Karpas-422 (cell line): ENCODE measurements at regions not wholly inside any gene's neighbourhood (a gene's known extent, or its start where the extent isn't known, plus 50 kb on each side); places are given as distances from the start of the nearest gene placed in this dataset.
A peak's percentile ranks its signal among the peaks of the same experiment; 100 is the strongest.
"Not testable (repeated sequence)": the region's sequence is repeated elsewhere in the genome, so short reads cannot be mapped to it uniquely, and the experiment has no call there.

Experiments used
- DNase-seq: peaks from one replicate; pipeline ENCODE4 v3.0.0-alpha.2; 2015
- H2AFZ ChIP-seq: fragments of 200-600 bp; sonication (generic); 2 replicates; pipeline ENCODE4 v1.6.1; 2014; ENCODE audit warnings: antibody characterized with exemption, low read length, mixed read lengths
- H3K27ac ChIP-seq: fragments of 200-600 bp; sonication (generic); 2 replicates; pipeline ENCODE4 v1.5.1; 2014; ENCODE audit warnings: mild to moderate bottlenecking, low read length, moderate library complexity
- H3K27me3 ChIP-seq: fragments of 200-600 bp; sonication (generic); 2 replicates; pipeline ENCODE4 v1.6.1; 2014; ENCODE audit warnings: low read length, mixed read lengths
- H3K36me3 ChIP-seq: fragments of 200-600 bp; sonication (generic); 2 replicates; pipeline ENCODE4 v1.6.1; 2014; ENCODE audit warnings: low read length, mixed read lengths; ENCODE audit not compliant: insufficient read depth
- H3K4me1 ChIP-seq: fragments of 200-600 bp; sonication (generic); 2 replicates; pipeline ENCODE4 v1.6.1; 2014; ENCODE audit warnings: mild to moderate bottlenecking, low read length, mixed read lengths
- H3K4me2 ChIP-seq: fragments of 200-600 bp; sonication (generic); 2 replicates; pipeline ENCODE4 v1.6.1; 2014; ENCODE audit warnings: low read length, low read depth, mild to moderate bottlenecking; ENCODE audit not compliant: poor library complexity, severe bottlenecking
- H3K4me3 ChIP-seq: fragments of 200-600 bp; sonication (generic); 2 replicates; pipeline ENCODE4 v1.5.1; 2014; ENCODE audit warnings: mild to moderate bottlenecking, antibody characterized with exemption, low read length, mixed read lengths
- H3K79me2 ChIP-seq: fragments of 200-600 bp; sonication (generic); 2 replicates; pipeline ENCODE4 v1.6.1; 2014; ENCODE audit warnings: mild to moderate bottlenecking, low read length, mixed read lengths
- H3K9ac ChIP-seq: fragments of 200-600 bp; sonication (generic); 2 replicates; pipeline ENCODE4 v1.6.0; 2014; ENCODE audit warnings: low read length
- H3K9me2 ChIP-seq: fragments of 200-600 bp; sonication (generic), shearing (Covaris generic); replicated peaks from 2 replicates; pipeline ENCODE4 v1.6.0; 2014; ENCODE audit warnings: mild to moderate bottlenecking, low read length, moderate library complexity; ENCODE audit not compliant: insufficient read depth
- H3K9me3 ChIP-seq: fragments of 300-700, 200-600 bp; sonication (generic); 2 replicates; pipeline ENCODE4 v1.6.1; 2014; ENCODE audit warnings: low read length, mixed read lengths
- H4K20me1 ChIP-seq: fragments of 200-600 bp; sonication (generic); 2 replicates; pipeline ENCODE4 v1.6.1; 2014; ENCODE audit warnings: mild to moderate bottlenecking, antibody characterized with exemption, low read length, low read depth; ENCODE audit not compliant: insufficient read depth

DNA sequence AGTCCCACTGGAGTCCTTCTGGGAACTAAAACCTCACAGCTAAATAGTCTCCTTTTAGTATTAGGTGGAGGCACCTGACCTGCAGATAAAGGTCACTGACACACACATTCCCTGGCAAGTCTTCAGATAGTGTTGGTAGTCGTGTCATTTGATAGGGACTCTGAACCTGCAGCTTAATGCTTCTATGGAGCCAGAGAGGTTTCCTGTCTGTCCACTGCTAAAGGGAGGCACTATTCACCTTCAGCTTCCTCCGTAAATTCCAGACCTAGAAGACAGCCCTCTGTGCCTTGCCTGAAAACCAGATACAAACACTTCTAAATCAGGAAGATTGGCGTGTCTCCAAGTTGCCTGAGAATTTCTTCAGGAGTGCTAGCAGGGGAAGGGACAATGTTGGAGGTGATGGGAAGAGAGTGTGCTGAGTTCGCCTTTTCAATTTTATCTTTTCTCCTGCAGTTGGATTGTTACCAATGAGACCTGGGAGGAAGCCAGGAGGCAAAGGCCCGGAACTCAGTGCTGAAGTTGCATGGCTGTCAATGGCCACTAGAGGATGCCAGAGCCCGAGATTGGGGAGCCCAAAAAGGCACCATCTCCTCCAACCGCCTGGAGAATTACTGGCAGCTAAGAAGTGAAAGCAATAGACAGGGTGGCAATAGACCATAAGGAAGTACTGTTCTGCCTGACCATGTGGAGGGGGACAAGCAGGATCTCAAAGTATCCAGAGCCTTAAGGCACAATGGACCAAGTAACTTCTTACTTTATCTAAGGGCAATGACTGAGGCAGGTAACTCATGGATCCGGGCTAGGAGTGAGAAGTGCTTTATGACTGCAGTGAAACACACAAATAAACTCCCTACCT is 81.6 kb upstream of the SCAF11 start:
- H3K4me3 ChIP-seq, result peak overlapping the region; percentile 45; the same call in 1 of the 2 replicates
- no peaks in the 10 kb centered on the region for H3K9me3 ChIP-seq
- H3K27me3 ChIP-seq, result no peaks in the 10 kb centered on the region
- peak overlapping the region; percentile 98 for H2AFZ ChIP-seq
- peak; percentile 89 for DNase-seq
- H3K36me3 ChIP-seq, result no peaks in the 10 kb centered on the region
- peak overlapping the region; percentile 63 for H3K4me2 ChIP-seq
- no peaks in the 10 kb centered on the region for H3K79me2 ChIP-seq
- no peak overlapping the region for H3K27ac ChIP-seq
- no peaks in the 10 kb centered on the region for H3K9me2 ChIP-seq
- H3K9ac ChIP-seq, result peak overlapping the region; percentile 32; the same call in 1 of the 2 replicates
- H4K20me1 ChIP-seq, result no peaks in the 10 kb centered on the region
- peaks cover 8% of the 10 kb centered on the region for H3K4me1 ChIP-seq

DNA sequence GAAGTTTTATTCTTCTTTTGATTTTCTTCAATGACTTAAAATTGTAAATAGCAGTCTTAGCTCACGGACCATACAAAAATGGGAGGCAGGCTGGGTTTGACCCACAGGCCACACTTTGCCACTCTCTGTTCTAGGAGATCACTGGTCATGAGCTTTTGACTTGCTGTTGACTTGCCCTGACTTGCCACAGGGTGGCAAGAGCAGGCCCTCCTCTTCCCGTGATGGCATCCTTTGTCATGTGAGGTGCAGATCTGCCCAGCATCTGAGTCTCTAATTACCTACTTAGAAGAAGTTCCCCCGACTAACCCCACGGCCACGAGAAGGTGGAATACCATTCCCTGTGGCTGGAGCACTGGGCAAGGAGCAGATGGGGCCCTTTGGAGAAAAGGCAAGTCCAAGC is 81.0 kb upstream of the SCAF11 start:
- H3K9me3 ChIP-seq, result no peaks in the 10 kb centered on the region

DNA sequence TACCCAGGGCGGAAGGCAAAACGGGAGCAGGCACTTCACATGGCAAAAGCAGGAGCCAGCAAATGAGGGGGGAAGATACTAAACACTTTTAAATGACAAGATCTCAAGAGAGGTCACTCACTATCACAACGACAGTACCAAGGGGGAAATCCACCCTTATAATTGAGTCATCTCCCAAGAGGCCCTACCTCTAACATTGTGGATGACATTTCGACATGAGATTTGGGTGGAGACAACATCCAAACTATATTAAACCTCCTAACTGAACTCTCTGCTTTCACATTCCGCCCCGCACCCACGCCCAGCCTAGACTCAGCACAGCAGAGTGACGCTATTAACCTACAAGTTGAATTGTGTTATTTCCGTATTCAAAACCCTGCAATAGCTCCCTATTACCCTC is 76.7 kb upstream of the SCAF11 start:
- H4K20me1 ChIP-seq, result no peaks in the 10 kb centered on the region
- H3K27ac ChIP-seq, result no peak overlapping the region
- peaks cover 3% of the 10 kb centered on the region; the same call in 1 of the 2 replicates for H3K4me1 ChIP-seq
- no peak overlapping the region for H3K4me2 ChIP-seq
- H3K36me3 ChIP-seq, result no peaks in the 10 kb centered on the region
- no peaks in the 10 kb centered on the region for H3K9me2 ChIP-seq
- no peak overlapping the region for H2AFZ ChIP-seq
- no peaks in the 10 kb centered on the region for H3K9me3 ChIP-seq
- no peak for DNase-seq
- H3K79me2 ChIP-seq, result no peaks in the 10 kb centered on the region
- no peaks in the 10 kb centered on the region for H3K27me3 ChIP-seq
- no peak overlapping the region for H3K9ac ChIP-seq
- no peak overlapping the region for H3K4me3 ChIP-seq

More for the DNA sequence above, 81.0 kb upstream of the SCAF11 start:
- Histone ChIP-seq H3K9me2 (no peaks in the 10 kb centered on the region), H3K27ac (no peak overlapping the region), H4K20me1 (no peaks in the 10 kb centered on the region), H3K79me2 (no peaks in the 10 kb centered on the region), H3K27me3 (no peaks in the 10 kb centered on the region), H3K4me3 (no peak overlapping the region), H3K36me3 (no peaks in the 10 kb centered on the region), H3K4me2 (no peak overlapping the region), H3K4me1 (peaks cover 8% of the 10 kb centered on the region), H2AFZ (peak overlapping the region; percentile 98), H3K9ac (no peak overlapping the region)
- peak; percentile 51 for DNase-seq

DNA sequence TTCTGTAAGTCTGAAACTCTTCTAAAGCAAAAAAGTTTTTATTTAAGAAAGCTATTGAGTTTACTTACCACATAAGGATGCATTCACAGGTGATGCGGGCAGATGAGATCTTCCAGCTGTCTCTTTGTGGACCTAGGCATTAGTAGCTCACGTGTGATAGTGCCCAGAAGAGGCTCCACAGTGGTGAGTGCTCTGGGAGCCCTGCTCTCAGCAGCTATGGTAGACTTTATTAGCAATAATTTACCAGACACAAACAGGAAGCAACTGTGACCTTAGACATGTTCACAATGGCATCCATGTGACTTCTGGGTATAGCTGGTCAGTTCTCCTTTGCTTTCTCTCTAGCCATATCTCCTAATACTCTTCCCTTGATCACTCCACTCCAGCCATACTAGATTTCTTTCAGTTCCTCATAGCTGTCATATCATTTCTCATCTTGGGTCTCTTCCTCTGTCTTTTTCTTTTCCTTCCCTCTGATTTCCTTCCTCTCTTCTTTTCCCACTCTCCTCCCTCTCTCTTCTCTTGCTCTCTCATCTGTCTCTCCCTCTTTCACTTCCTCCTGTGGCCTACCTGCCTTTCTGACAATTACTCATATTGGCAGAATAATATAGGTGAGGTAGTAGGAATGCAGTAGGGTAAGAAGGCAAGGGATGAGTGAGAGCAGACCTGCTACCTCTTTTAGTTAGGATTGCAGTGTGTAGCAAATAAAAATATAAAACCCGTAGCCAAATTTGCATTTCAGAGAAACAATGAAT is 75.2 kb upstream of the SCAF11 start:
- H3K9ac ChIP-seq, result no peak overlapping the region
- no peaks in the 10 kb centered on the region for H3K79me2 ChIP-seq
- H3K36me3 ChIP-seq, result no peaks in the 10 kb centered on the region
- no peak overlapping the region for H2AFZ ChIP-seq
- H3K9me2 ChIP-seq, result no peaks in the 10 kb centered on the region
- H3K4me1 ChIP-seq, result no peaks in the 10 kb centered on the region
- no peak for DNase-seq
- H3K4me2 ChIP-seq, result no peak overlapping the region
- no peaks in the 10 kb centered on the region for H3K9me3 ChIP-seq
- H3K4me3 ChIP-seq, result no peak overlapping the region
- no peaks in the 10 kb centered on the region for H3K27me3 ChIP-seq
- H4K20me1 ChIP-seq, result no peaks in the 10 kb centered on the region
- no peak overlapping the region for H3K27ac ChIP-seq

DNA sequence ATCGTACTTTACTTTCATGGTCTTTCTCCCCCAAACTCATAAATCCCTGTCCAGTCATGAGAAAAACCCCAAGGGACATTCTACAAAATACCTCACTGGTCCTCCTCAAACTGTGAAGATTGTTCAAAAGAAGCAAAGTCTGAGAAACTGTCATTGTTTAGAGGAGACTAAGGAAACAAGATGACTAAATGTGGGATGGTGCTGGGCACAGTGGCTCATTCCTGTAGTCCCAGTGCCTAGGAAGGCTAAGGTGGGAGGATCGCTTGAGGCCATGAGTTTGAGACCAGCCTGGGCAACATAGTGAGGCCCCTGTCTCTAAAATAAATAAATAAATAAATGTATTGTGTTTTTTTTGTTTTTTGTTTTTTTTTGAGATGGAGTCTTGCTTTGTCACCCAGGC is 74.2 kb upstream of the SCAF11 start:
- Histone ChIP-seq H4K20me1 (no peaks in the 10 kb centered on the region), H3K9me3 (no peaks in the 10 kb centered on the region), H3K9ac (no peak overlapping the region), H2AFZ (no peak overlapping the region), H3K4me3 (no peak overlapping the region), H3K4me1 (no peaks in the 10 kb centered on the region), H3K9me2 (no peaks in the 10 kb centered on the region), H3K4me2 (no peak overlapping the region), H3K27ac (no peak overlapping the region), H3K27me3 (no peaks in the 10 kb centered on the region), H3K36me3 (no peaks in the 10 kb centered on the region), H3K79me2 (no peaks in the 10 kb centered on the region)
- DNase-seq, result no peak

DNA sequence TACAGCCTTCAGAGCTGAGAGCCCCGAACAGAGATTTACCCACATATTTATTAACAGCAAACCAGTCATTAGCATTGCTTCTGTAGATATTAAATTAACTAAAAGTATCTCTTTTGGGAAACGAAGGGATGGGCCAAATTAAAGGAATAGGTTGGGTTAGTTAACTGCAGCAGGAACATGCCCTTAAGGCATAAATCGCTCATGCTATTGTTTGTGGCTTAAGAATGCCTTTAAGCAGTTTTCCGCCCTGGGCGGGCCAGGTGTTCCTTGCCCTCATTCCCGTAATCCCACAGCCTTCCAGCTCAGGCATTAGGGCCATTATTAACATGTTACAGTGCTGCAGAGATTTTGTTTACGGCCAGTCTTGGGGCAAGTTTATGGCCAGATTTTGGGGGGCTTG is 68.3 kb upstream of the SCAF11 start:
- H3K79me2 ChIP-seq, H3K4me3 ChIP-seq, H3K4me2 ChIP-seq, H3K36me3 ChIP-seq, H3K4me1 ChIP-seq, H2AFZ ChIP-seq, H3K9ac ChIP-seq, H3K9me3 ChIP-seq, H3K27ac ChIP-seq, H4K20me1 ChIP-seq, DNase-seq, H3K27me3 ChIP-seq, H3K9me2 ChIP-seq: not testable (repeated sequence)

DNA sequence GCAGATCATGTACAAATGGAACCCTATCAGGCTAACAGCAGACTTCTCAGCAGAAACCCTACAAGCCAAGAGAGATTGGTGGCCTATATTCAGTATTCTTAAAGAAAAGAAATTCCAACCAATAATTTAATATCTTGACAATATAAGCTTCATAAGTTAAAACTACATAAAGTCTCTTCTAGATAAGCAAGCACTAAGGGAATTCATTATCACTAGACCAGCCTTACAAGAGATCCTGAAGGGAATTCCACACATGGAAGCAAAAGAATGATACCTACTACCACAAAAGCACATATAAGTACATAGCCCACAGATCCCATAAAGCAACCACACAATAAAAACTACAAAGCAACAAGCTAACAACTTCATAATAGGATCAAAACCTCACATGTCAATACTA is 60.4 kb upstream of the SCAF11 start:
- Histone ChIP-seq H4K20me1 (no peaks in the 10 kb centered on the region), H3K27me3 (no peaks in the 10 kb centered on the region), H3K9me3 (no peaks in the 10 kb centered on the region), H3K9me2 (no peaks in the 10 kb centered on the region), H3K27ac (no peak overlapping the region), H3K4me1 (no peaks in the 10 kb centered on the region), H3K4me3 (no peak overlapping the region), H3K9ac (no peak overlapping the region), H3K36me3 (no peaks in the 10 kb centered on the region), H3K79me2 (no peaks in the 10 kb centered on the region), H2AFZ (no peak overlapping the region), H3K4me2 (no peak overlapping the region)
- no peak for DNase-seq

DNA sequence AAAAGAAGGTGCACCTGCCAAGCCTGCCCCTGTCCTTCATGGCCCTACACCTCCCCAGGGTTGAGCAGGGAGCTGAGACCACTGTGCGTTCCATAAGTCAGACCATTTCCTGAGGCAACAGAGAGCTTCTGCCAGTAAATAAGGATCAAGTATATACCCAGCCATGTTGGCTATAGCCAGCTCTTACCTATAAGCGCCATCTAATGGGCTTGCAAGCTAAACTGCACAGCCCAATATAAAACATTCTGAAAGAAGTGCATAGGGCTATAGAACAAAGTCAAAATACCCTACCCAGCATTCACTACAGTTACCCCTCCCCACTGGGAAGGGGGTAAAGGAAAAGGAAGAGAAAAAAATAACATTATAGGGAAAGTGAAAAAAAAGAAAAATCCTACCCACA is 59.3 kb upstream of the SCAF11 start:
- Histone ChIP-seq H3K27me3 (no peaks in the 10 kb centered on the region), H3K9me3 (no peaks in the 10 kb centered on the region), H3K4me1 (no peaks in the 10 kb centered on the region), H3K9ac (no peak overlapping the region), H3K9me2 (no peaks in the 10 kb centered on the region), H2AFZ (no peak overlapping the region), H3K4me2 (no peak overlapping the region), H3K4me3 (no peak overlapping the region), H3K36me3 (no peaks in the 10 kb centered on the region), H3K79me2 (no peaks in the 10 kb centered on the region), H3K27ac (no peak overlapping the region), H4K20me1 (no peaks in the 10 kb centered on the region)
- peak; percentile 59 for DNase-seq
